ENCODE measurements at regions not wholly inside any gene's neighbourhood (a gene's known extent, or its start where the extent isn't known, plus 50 kb on each side); places are given as distances from the start of the nearest gene placed in this dataset.

GRCh38 chr9:13863112-13863511 is 450.8 kb downstream of the NFIB start:
- Histone ChIP-seq H3K4me3 (no peak overlapping the region), H3K27ac (peak overlapping the region; percentile 6 to 47)
- TF ChIP-seq, protein P1, sequence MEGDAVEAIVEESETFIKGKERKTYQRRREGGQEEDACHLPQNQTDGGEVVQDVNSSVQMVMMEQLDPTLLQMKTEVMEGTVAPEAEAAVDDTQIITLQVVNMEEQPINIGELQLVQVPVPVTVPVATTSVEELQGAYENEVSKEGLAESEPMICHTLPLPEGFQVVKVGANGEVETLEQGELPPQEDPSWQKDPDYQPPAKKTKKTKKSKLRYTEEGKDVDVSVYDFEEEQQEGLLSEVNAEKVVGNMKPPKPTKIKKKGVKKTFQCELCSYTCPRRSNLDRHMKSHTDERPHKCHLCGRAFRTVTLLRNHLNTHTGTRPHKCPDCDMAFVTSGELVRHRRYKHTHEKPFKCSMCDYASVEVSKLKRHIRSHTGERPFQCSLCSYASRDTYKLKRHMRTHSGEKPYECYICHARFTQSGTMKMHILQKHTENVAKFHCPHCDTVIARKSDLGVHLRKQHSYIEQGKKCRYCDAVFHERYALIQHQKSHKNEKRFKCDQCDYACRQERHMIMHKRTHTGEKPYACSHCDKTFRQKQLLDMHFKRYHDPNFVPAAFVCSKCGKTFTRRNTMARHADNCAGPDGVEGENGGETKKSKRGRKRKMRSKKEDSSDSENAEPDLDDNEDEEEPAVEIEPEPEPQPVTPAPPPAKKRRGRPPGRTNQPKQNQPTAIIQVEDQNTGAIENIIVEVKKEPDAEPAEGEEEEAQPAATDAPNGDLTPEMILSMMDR (IDR thresholded peaks at IDR 0.05): no peak
- DNase-seq (ENCODE audit: low spot score): peak; percentile 76

- no peak for DNase-seq (ENCODE audit: low spot score)
- H3K27ac ChIP-seq: peak overlapping the region; percentile 6 to 47
- TF ChIP-seq, protein P1 (IDR thresholded peaks at IDR 0.05): no peak
- H3K4me3 ChIP-seq: no peak overlapping the region
These were observed 451.3 kb downstream of the NFIB start for GRCh38 chr9:13862654-13863053.

GRCh38 chr9:13860946-13861640 is 452.8 kb downstream of the NFIB start:
- Histone ChIP-seq H3K27ac (peak overlapping the region in 1 of 2 donors; percentile 46), H3K4me3 (no peak overlapping the region)
- TF ChIP-seq, protein P1 (IDR thresholded peaks at IDR 0.05): no peak
- DNase-seq (ENCODE audit: low spot score): no peak

DNA sequence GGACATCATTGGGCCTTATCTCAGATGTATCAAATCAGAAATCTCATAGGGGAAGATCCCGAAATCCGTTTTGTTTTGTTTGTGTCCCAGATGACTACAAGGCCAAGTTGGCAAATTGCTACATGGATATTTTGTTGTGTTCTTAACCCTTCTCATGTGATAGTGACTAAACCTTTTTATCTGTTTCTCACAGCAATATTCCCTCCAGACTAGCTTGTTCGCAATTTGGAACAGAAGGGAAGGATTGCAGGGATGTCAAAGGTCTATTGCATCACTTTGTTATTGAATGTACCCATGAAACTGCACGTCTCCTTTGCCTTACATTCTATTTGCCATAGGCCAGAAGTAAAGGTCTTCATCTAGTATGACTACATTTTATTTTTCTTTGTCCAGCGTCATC is 453.9 kb downstream of the NFIB start:
- TF ChIP-seq, protein P1 (IDR thresholded peaks at IDR 0.05): no peak

DNA sequence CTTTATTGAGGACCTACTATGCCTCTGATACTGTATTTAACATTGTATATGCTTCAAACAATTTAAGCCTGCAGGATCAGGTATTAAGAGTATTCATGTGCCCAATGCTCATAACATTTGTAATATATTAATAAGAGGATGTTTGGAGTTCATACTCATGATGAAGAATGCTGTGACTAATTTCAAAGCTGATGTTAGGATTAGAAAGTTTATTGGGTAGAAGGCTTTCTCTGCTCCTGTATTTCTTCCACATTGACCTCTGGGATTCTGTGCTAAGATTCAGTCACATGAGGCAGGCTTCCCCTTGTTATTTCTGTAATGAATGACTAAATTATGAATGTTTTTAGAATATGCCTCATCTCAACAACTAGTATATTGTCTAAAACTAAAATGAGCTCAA is 456.4 kb downstream of the NFIB start:
- Histone ChIP-seq H3K4me3 (no peak overlapping the region), H3K27ac (no peak overlapping the region)
- no peak for DNase-seq (ENCODE audit: low spot score)
- TF ChIP-seq, protein P1 (IDR thresholded peaks at IDR 0.05): no peak

More for the DNA sequence above, 453.9 kb downstream of the NFIB start:
- peak overlapping the region; percentile 17 to 46 for H3K27ac ChIP-seq
- no peak for DNase-seq (ENCODE audit: low spot score)
- no peak overlapping the region for H3K4me3 ChIP-seq

DNA sequence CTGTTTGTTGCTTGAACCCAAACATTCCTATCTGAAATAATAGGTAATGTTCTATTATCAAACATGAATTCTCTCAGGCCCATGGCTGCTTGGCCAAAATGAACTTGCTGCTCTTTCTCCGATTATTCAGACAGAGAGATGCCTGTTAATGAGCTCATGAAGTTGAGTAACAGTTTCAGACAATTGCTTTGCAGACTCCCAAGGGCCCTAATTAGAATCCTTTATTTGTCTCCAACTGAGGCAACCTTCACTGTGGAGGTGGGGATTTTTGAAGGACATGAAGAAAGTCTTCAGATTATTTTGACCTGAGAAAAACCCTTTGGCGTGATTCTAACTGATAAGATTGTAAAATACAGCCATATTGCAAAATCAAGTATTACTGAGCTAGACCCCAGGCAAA is 466.7 kb downstream of the NFIB start:
- Histone ChIP-seq H3K4me3 (no peak overlapping the region), H3K27ac (peak overlapping the region in 1 of 2 donors; percentile 12)
- DNase-seq (ENCODE audit: low spot score): no peak
- TF ChIP-seq, protein P1 (IDR thresholded peaks at IDR 0.05): no peak

DNA sequence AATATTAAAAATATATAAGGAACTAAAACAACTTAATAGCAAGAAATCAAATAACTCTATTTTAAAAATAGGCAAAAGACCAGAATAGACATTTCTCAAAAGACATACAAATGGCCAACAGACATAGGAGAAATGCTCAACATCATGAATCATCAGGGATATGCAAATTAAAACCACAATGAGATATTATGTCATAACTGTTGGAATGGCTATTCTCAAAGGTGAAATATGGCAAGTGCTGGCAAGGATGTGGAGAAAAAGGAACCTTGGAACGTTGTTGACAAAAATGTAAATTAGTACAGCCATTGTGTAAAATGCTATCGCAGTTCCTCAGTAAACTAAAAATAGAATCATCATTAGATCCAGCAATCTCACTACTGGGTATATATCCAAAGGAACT is 468.5 kb downstream of the NFIB start:
- H3K27ac ChIP-seq: no peak overlapping the region
- TF ChIP-seq, protein P1 (IDR thresholded peaks at IDR 0.05): no peak
- no peak overlapping the region for H3K4me3 ChIP-seq
- no peak for DNase-seq (ENCODE audit: low spot score)
